ENCODE measurements at regions not wholly inside any gene's neighbourhood (a gene's known extent, or its start where the extent isn't known, plus 50 kb on each side); places are given as distances from the start of the nearest gene placed in this dataset.

DNA sequence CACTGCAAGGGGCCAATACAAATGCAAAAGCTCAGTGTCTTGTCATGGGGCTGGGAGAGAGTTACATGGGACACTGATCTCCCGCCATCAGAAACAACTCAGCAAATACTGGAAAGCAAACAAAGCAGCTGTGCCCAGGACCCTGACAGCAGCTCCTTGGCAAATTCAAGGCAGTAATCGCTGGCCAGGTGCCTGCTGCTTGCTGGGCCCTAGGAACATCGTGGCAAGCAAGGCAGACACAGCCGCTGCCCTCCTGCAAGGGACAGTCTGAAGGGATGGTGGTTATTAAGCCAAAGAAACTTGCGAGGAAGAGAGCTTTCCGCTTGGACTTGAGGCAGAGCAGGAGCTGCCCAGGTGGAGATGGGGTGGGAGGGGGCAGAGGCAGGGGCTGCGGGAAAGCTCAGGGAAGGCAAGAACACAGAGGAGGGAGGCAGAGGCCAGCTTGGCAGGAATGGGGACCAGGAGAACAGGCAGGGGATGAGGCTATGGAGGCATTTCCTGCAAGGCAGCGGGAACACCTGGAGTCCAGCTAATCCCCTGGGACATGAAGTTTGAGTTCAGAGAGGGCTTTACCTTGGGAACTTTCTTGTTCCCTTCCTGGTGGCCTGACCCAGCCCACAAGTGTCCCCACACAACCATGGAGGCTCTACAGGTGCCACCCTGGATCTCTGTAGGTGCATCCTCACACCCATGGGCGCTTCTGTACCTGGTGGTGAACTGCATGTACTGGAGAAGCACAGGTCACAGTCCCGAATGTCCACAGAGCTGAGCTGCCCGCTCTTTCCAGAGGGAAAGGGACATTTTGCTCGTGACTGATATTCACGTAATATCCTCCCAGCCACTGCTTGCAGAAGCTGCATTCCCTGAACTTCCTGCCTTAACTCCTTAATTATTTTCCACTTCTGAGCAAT is 78.7 kb upstream of the ATP2B2 start:
- no peak for DNase-seq (ENCODE audit: low spot score)

DNA sequence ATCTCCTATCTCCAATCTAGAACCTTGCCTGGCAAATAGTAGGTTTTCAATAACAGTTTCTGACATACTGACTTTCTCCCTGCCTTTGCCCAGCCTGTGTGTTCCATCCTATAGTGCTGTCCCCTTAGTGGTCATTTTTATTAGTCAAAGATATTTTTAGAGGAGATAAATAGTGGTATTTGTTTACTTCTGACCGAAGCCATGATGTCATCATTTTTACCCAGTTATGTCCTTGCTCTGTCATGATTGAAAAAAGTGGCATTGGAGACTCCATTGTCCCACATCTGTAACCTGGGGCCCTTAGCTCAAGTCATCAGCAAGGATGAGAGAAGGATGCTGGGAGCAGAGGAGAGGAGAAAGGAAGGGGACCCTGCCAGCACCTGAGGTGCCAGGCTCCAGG is 80.6 kb upstream of the ATP2B2 start:
- no peak for DNase-seq (ENCODE audit: low spot score)

DNA sequence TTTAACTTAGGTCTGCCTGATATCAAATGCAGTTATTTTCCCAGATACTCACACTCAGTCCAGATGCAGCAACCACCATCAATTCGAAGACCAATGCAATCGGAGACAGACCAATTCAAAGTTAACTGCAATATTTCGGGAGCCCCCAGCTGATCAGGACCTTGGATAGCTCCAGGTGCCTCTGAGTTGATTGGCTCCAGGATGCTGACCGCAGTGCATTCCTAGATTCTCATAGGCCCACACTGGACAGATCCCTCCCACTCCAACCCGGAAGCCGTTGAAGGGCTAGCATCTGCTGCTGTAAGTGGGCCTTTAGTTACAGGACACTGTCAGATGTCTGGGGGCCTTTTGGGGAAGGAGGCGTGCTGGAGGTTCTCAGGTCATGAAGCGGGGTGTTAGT is 89.5 kb upstream of the ATP2B2 start:
- peak; percentile 70 for DNase-seq (ENCODE audit: low spot score)

DNA sequence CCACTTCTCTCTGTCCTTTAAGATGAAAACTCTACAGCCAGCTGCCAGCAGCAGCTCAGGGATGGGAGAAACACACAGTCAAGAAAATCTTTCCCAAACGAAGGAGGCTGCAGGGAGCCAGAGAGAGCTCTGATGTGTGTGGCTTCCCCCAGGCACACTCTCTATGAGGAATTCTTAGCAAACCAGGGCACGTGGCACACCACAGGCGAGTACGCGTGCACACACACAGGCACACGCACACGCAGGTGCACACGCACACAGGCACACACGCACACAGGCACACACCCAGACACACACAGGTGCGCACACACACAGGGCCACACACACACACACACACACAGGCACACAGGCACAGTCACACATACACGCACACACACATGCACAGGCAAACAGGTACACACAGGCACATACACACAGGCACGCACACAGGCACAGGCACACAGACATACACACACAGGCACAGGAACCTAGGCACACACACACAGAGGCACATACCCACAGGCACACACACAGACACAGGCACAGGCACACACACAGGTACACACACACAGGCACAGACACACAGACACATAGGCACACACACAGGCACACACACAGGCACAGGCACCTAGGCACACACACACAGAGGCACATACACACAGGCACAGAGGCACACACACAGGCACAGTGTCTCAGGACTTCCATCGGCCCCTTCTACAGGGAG is 91.5 kb upstream of the ATP2B2 start:
- DNase-seq (ENCODE audit: low spot score), result no peak

DNA sequence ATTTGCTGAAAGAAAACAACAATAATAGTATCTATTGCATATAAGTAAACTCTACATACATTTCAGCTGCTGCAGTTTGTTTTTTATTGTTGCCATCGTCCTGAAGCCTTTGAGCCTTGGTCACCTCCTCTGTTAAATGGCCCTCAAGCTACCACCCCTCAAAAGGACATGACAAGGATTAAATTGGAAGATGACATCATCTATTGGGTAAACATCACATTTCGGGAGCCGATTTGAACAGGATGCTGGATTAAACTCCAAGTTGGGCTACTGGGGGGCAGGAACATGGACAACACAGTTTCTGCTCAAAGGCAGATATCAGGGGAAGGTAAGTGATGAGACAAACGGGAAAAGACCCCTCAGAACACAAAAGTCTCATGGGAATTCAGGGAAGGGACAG is 92.3 kb upstream of the ATP2B2 start:
- DNase-seq (ENCODE audit: low spot score), result no peak

DNA sequence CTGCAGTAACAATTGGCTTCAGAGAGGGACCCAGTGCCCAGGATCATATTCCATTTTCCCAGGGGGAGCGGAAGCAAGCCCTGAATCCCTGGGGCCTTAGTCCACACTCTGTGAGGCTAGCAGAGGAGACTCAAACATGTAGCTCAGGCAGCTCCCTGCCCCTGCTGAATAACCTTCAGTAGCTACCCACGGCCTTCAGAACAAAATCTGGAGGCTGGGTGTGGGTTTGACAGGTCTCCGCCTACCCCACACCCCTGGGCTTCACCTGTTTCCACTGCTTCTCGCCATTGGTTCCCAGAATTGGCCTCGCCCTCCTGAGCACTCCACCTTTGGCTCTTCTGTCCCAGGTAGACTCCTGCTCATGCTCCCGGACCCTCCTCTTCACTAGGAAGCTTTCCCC is 93.6 kb upstream of the ATP2B2 start:
- no peak for DNase-seq (ENCODE audit: low spot score)

DNA sequence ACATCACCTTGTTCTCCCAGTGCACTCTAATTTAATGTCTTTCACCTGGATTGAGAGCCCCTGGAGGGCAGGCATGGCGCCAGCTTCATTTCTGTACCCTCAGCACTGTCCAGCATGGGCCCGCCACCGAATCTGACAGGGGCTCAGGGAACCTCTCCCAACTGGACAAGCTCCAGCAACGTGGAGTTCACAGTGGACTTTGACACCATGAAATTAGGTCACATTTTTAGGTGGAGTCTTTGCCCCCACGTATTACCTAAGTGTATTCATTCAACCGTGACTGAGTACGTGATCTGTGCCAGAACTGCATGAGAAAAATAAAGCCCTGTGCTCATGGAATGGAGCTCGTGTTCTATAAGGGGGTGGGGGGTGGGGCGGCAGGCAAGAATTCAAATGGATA is 94.1 kb upstream of the ATP2B2 start:
- DNase-seq (ENCODE audit: low spot score), result no peak

DNA sequence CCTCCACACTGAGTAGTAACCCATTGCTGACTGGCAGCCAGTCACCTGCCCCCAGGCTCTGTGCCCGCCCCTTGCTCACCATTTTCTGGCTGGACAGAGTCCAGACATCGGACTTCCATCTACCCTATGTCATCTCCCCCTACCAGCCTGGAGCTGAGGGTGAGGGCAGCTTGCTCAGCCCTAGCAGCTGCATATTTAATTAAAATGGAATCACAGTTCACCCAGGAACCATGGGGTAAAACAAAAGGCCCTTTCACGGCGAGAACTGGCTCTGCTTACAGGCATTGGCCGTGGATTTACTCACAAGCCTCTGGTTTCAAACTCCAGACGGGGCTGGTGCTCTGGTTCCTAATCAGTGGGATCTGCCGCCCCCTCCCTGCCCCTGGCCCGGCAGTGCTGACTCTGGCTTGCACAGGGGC is 94.9 kb upstream of the ATP2B2 start:
- DNase-seq (ENCODE audit: low spot score), result no peak

DNA sequence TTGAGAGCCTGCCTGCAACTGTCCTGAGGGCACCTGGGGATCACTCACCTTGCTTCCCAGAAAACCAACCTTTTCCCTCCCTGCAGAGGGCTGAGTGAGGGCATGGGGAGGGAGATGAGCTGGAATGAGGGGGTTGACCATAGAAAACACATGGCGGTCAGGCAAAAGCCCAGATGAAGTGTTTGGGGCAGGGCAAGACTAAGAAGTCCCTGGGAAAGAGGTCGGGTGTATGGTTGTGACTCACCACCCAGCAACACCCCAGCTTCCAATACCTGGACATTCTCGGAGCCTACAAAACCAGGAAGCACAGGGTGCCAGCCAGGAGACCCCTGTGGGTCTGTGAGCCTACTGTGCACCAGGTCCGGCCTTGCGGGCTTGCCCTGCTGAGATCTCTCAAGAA is 95.3 kb upstream of the ATP2B2 start:
- no peak for DNase-seq (ENCODE audit: low spot score)

DNA sequence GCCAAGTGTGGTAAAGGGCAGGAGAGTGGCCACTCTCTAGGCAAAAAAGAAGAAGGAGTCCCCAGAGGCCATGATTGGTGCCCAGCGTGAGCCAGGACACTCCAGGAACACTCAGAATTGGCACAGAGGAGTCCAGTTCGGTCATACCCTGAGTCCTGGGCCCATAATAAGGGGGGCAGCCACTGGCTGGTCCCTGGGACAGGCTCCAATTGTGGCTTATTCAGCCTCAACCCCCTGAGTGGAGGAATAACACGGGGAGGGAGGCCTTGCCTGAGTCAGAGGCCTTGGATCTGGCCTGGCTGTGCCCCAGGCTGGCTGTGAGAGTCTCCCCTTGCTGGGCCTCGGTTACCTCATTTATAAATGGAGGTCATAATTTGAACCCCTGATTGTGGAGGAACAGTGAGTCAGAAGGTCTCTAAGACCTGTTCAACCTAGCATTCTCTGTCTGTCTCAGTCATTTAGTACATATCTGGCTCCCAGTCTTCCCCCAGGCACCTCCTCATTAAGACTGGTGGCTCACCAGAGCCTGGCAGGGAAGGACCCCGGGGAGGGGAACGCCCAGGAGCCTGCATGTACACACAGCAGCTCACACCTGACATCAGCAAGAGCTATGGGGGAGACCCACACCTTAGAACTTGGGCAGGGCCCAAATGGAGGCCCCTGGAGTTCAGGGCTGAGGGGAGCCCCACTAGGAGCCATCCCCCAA is 95.9 kb upstream of the ATP2B2 start:
- no peak for DNase-seq (ENCODE audit: low spot score)

DNA sequence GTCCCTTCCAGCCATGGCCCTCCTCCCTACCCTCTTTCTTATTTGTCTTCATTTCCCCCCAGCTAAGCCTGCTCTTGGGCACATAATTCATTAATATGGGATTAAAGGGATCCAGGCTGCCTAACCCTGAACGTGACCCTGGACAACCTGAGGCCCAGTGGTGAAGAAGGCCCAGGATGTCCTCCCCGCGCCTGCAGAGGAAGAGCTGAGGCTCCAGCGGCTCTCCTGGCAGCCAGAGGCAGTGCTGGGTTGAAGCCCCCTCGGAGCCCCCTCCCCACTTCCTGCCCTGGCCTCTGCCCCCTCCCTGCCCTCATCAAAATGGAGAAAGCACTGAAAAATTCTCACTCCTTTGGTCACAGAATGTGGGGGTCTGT is 96.5 kb upstream of the ATP2B2 start:
- DNase-seq (ENCODE audit: low spot score), result no peak

DNA sequence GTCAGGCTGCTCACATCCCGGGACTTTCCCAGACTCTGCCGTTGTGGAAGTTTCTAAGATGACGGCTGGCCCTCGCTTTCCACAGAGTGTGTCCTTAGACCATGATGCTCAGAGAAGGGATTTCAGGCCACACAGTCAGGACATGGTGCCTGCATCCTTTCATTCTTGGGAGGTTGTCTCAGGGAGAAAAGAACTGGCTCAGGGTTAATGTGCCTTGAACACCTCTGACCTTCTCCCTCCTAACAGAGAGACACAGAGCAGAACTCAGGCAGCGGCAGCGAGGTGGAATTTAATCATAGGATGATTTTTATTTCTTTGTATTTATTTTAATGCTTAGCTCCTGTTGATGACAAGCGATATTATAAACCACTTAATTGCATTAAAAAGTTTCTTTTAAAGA is 96.9 kb upstream of the ATP2B2 start:
- no peak for DNase-seq (ENCODE audit: low spot score)

DNA sequence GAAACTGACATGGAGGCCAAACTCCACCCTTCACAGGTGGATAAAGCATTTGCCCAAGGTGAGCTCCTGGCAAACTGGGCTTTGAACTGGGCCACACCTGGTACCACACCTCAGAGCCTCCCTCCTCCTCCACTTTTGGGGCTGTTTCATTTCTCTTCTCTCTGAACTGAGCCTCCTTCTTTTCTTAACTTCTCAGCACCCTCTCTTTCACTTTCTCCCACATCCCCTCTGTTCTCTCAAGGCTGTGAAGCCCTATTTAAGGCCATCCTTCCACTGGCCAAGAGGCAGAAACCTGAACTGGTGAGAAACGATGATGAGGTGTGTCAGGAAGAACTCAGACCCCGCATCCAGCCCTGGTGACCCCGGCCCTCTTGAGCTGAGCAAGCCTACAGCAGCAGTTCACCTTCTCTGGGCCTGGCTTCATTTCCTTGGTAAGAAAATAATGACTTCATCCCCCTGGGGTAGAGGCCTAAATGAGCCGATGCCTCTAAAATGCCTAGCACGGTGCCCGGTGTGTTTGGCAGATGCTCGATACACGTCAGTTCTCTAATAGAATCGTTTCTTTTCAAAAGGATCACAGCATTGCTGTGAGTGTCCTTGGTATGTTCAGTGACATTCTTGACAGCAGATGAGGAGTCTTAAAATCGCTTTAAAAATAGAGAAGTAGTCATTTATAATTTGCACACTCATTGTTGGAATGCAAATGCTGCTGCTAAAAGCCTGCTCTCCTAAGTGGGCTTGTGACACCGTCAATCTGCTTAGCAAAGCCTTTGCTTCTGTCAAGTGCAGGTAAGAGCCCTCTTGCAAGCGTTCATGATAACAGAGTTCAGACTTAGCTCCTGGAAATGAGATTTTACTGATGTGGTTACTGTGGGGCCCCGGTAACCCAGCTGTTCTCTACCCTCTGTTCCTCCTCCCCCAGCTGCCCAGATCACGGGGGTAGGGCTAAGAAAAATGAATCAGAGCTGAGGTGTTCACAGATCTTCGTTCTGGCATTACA is 97.7 kb upstream of the ATP2B2 start:
- DNase-seq (ENCODE audit: low spot score), result no peak

DNA sequence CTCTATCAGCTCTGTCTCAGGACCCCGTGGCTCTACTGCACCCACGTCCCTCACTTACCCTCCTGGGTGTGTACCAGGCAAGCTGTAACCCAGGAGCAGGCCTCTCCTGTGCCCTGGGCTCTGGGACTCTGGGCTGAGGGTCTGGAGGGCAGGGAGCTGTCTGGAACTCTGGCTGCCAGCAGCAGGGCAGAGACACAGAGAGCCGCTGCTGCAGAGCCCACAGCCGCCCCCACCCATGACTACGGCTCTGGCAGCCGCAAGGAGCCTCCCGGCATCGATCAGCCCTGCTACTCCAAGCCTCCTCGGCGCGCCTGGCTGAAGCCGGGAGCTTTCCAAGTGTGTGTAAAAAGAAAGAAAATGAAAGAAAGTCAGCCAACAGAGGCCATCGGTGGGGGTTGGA is 103.7 kb upstream of the ATP2B2 start:
- DNase-seq (ENCODE audit: low spot score), result no peak

DNA sequence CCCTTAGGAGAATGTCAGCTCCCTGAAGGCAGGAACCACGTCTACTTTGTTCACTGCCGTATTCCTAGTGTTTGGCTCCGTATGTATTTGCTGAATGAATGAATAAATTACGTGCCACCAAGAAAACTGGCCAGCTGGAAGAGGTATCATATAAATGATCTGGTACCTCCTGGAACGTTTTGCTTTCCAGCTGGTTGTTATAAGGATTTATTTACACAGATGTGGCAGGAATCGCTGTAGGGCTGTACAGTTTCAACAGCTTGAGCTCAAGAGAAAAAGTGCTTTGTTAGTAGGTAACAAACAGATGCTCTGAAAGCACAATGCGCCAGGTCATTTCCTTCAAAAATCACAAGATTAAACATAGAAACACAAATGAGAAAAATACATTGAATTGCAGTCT is 108.8 kb upstream of the ATP2B2 start:
- DNase-seq (ENCODE audit: low spot score), result no peak

DNA sequence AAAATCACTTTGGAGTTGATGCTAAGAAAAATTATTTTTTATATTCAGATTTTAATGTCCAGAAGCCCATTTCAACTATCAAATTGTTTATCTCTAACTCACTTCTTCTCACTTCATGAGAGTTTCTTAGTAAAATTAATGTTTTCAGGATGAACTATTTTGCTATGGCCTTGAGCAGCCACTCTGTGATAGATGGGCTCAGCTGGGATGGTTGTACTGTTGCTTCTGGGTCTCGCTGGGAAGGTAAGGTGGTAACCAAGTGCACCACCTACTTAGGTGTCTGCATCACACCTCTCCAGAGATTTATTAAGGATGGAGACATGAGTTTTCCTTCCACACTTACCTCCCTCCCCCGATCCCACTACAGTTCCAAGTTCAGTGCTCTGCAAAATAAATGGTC is 110.3 kb upstream of the ATP2B2 start:
- DNase-seq (ENCODE audit: low spot score), result no peak

DNA sequence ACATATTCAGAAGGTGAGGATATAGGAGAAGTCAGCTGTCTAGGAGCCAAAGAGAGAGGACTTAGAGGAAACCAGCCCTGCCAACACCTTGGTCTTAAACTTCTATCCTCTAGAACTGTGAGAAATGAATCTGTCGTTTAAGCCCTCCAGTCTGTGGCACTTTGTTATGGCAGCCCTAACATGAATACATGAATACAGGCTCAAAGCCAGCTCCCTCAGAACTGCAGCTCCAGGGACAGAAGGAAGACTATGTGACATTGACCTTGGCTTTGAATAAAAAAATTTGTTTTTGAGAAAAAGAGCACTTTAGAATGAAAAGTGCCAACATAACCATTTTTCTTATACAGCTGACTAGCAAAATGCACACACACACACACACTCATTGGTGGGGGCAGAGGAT is 110.9 kb upstream of the ATP2B2 start:
- no peak for DNase-seq (ENCODE audit: low spot score)

DNA sequence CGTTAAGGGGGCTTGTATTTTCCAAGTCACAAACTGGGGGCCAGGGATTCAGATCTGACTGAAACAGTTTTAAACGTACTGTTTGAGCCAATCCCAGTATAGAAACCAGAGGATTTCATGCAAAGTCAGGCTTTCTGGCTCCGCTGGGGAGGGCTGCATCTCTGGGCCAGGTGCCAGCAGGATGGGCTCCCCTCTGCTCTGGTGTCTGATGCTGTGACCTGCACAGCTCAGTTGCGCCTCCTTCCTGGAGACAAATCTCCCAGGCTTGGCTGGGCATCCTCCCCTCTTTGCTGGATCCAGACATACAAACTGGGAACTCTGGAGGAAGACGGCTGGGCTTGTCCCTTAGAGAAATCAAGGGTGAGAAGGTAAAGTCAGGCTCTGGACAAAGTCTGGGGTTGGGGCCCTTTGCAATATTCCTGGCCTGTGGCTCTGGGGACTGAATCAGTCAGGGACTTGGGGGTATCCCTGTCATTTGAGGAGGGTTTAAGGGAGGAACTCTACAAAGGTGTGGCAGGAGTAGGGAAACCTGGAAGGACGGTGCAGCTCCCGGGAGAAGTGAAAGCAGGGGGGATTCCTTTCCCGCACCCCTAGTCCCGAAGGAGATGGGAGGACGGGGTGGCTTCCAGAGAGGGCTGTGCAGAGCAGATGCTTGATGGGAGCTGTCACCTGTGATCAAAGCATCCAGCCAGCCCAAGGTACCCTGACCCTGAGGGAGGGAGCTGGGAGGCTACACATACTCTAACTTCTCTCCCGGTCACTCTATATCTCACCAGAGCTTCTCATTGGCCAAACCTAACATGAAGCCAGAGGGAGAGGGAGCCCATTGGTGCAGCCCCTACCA is 114.8 kb upstream of the ATP2B2 start:
- no peak for DNase-seq (ENCODE audit: low spot score)

DNA sequence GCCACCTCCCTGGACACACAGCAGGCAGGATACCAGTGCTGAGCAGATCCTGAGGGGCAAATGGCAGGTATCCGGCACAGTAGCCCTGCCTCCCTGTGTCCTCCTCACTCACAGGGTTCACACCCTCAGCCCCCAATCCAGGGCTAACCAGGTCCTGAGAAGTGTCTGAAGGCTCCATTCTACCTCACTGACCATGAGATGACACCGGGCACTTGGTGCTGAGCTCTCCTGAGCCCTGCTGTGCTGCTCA is 115.4 kb upstream of the ATP2B2 start:
- DNase-seq (ENCODE audit: low spot score), result no peak

DNA sequence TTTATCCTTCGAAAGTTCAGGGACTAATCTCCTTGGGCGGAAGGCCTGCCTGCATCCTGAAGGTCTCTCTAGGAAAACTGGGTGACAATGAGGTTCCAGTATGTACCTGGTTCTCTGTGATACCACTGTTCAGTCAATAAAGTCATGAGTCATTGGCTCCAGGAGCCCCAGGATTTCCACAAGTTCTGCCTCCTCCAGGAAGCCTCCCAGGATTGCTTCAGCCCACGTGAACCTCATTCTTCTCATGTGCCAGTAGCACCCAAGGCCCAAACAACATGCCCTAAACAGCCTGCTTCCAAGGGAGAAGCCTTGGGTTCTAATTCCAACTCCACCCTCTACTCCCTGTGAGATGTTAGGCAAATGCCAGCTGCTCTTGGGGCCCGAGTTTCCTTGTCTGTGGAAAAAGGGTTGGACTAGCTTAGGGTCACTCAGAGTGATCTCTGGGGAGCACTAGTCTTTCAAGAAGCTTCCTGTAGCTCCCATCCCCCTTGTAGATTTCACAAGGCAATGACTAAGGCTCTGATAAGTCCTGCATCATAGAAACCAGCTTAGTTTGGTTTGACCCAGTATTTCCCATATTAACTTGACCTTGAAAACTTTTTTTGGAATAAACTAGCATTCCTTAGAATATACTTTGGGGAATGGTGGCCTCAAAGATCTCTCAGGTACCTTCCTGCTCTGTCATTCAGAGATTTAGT is 118.3 kb upstream of the ATP2B2 start:
- DNase-seq (ENCODE audit: low spot score), result no peak

Measured in umbilical cord (tissue), 1 donor.